GM12864 (cell line): ENCODE measurements at regions not wholly inside any gene's neighbourhood (a gene's known extent, or its start where the extent isn't known, plus 50 kb on each side); places are given as distances from the start of the nearest gene placed in this dataset.
"Not testable (repeated sequence)": the region's sequence is repeated elsewhere in the genome, so short reads cannot be mapped to it uniquely, and the experiment has no call there.

Source experiments
- DNase-seq: peaks from one replicate; pipeline ENCODE4 v3.0.0-alpha.2; 2011; ENCODE audit warnings: low read depth
- H3K4me3 ChIP-seq: 2 replicates; pipeline ENCODE4 v1.5.1; 2011; ENCODE audit warnings: mild to moderate bottlenecking, low read depth, low read length, control low read depth
- CTCF ChIP-seq: IDR thresholded peaks from 2 replicates; pipeline ENCODE4 v1.5.1; 2011; ENCODE audit warnings: low read depth, mild to moderate bottlenecking, moderate library complexity, low read length, control low read depth, inconsistent platforms; ENCODE audit errors: missing control alignments

- H3K4me3 ChIP-seq = no peak overlapping the region
- no peak for TF ChIP-seq CTCF
- DNase-seq = no peak
Measured at GRCh38 chr4:60400593-60400992, 799.5 kb upstream of the ADGRL3 start.

- no peak for DNase-seq
- no peak for TF ChIP-seq CTCF
Measured at GRCh38 chr4:60404027-60404426, 796.1 kb upstream of the ADGRL3 start.

GRCh38 chr4:60422439-60422838 lies 777.7 kb upstream of the ADGRL3 start:
- no peak for TF ChIP-seq CTCF
- H3K4me3 ChIP-seq = no peak overlapping the region
- DNase-seq = no peak

More at GRCh38 chr4:60404027-60404426, 796.1 kb upstream of the ADGRL3 start:
- H3K4me3 ChIP-seq = no peak overlapping the region

DNA sequence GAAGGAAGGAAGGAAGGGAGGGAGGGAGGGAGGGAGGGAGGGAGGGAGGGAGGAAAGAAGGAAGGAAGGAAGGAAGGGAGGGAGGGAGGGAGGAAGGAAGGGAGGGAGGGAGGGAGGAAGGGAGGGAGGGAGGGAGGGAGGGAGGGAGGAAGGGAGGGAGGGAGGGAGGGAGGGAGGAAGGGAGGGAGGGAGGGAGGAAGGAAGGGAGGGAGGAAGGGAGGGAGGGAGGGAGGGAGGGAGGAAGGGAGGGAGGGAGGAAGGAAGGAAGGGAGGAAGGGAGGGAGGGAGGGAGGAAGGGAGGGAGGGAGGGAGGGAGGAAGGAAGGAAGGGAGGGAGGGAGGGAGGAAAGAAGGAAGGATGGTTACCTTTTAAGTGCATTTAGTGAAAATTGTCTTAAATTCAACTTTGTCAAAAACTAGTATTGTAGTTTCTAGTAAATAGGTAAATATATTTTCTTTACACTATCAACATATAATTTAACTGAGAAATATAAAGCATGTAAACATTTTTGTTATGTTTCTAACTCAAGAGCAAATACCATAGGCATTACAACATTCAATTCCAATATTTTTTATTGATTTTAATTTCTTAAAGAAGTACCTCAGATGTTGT lies 776.4 kb upstream of the ADGRL3 start:
- not testable (repeated sequence) for H3K4me3 ChIP-seq, DNase-seq

GRCh38 chr4:60432911-60433310 lies 767.2 kb upstream of the ADGRL3 start:
- no peak for TF ChIP-seq CTCF
- DNase-seq = no peak
- no peak overlapping the region for H3K4me3 ChIP-seq

DNA sequence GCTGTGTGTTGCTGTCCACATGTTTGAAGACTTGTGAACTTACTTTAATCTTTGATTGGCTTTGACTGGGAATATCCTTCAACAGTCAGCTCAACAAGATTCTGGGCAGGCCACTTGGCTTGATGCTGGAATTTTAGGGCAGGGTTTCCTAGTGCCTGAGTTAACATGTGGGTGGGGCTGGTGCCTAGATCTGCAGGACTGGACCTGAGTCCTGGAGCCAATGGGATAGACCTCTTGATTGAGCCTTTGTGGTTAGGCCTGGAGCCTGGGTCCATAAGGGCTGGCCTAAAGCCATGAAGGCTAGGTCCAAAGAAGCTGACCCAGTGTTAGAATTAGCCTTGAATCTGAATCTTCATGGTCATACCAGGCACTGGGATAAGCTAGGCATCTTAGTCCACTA lies 757.1 kb upstream of the ADGRL3 start:
- no peak for DNase-seq
- TF ChIP-seq CTCF = no peak

GRCh38 chr4:60443796-60444195 lies 756.3 kb upstream of the ADGRL3 start:
- DNase-seq = no peak
- no peak for TF ChIP-seq CTCF
- H3K4me3 ChIP-seq = no peak overlapping the region

More for the DNA sequence above, 757.1 kb upstream of the ADGRL3 start:
- no peak overlapping the region for H3K4me3 ChIP-seq
